A204.1 (cell line): ENCODE measurements at regions not wholly inside any gene's neighbourhood (a gene's known extent, or its start where the extent isn't known, plus 50 kb on each side); places are given as distances from the start of the nearest gene placed in this dataset.
"Not testable (repeated sequence)": the region's sequence is repeated elsewhere in the genome, so short reads cannot be mapped to it uniquely, and the experiment has no call there.

Experiments
- FAIRE-seq: peaks from 2 replicates; lab custom pipeline; 2012; peaks lifted over from hg19 to GRCh38; lab: Jason Lieb, UNC

DNA sequence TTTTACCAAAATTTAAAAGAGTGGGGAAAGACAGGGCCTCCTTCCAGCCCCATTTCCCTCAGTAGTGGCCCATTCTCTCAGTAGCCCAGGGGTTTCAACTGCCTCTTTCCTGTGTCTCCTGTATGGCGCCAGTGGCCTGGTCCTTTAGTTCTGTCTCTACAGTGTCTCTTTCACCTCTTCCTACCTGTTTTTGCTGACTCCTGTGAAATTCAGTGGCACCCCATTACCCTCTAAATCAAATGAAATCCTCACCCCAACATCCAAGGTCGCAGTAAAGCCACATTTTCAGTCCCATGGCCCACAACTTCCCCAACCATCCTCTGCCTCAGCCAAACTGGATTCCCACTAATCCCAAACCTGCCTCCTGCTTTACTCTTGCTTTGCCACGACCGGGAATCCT is 200.7 kb downstream of the IPMK start:
- FAIRE-seq, result no peak

DNA sequence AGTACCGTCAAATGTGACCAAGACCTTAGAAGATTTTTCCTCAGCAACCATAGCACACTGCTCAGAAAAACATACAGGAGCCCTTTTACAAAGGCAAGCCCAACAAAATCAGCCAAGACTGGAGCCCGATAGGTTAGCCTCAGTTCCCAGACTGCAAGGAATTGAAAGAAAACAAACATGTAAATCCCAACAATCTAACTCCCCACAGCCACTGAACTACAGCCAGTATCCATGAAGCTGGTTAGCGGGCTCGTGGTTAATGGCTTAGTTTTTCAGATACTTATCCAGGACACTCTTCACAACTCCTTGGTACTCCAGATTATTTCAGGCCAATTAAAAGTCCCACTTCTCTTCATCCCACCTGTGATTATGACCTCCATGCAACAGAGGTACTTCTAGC is 201.6 kb downstream of the IPMK start:
- no peak for FAIRE-seq

DNA sequence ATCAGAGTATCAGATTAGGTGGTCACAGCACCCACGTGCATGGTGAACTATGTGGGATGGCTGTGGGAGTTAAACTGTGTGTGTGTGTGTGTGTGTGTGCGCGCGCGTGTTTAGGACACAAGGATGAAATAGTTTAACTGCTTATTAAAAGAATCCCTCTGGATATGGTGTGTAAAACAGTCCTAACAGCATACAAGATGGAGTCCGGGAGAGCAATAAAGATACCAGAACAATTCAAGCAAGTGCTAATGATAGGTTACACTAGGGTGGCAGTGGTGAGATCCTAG is 202.2 kb downstream of the IPMK start:
- no peak for FAIRE-seq

DNA sequence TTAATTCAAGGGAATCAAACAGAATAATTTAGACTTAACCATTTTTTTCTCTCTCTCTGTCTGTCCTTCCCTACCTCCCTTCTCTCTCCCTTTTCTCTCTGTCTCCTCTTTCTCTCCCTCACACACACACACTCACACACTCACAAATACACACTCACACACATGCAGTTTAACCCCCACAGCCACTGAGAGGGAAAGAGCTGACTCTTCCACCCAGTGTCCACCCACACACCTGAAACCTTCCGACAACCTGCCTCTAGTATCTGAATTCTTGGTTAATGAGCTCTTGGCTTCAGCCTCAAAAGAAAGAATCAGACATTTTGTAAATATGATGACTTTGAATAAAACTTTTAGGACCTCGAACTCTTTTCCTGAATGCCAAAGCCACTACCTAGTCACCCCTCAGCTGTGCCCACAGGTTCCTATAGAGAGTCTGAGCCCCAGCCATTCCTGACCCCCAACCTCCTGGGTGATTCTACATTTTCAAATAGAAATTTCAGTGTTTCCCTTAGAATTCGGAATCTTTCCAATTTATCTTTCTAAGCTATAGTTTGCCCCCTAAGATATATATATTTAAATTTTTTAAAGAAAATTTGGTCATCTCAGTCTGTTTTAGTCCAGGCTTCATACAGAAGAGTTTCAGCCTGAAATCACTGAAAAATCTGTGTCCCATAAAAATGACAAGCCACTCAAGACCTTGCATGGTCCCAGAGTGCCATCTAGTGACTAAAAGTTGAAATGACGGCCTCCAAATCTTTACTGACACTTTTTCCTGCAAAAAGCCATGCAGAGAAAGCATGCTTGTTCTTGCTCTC is 202.8 kb downstream of the IPMK start:
- peak; percentile 87 for FAIRE-seq

DNA sequence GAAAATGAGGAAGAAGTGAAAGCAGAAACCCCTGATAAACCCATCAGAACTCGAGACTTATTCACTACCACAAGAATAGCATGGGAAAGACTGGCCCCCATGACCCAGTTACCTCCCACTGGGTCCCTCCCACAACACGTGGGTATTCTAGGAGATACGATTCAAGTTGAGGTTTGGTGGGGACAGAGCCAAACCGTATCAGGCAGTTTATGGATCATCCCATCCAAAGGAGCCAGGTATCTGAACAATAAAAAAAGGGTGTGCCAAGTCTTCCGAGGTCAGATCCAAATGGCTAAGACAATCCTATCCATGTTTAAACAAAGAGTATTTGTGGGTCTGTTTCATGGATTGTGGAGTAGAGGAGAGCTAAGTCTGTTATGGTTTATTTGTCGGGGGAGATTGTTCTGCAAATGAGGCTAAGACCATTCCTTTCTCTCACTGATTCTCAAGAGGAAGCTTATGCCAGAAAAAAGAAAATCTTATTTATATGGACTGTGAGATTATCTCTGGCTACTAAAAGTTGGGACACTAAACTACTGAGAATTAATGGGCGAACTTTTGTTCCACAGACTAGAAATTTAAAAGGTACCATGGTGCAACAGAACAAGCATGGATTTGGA is 203.7 kb downstream of the IPMK start:
- FAIRE-seq, result no peak

DNA sequence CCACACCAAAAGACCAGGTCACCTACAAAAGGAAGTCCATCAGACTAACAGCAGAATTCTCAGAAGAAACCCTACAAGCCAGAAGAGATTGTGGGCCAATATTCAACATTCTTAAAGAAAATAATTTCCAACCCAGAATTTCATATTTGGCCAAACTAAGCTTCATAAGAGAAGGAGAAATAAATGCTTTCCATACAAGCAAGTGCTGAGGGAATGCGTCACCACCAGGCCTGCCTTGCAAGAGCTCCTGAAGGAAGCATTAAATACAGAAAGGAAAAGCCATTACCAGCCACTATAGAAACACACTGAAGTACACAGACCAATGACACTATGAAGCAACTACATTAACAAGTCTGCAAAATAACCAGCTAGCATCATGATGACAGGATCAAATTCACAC is 209.0 kb downstream of the IPMK start:
- not testable (repeated sequence) for FAIRE-seq

DNA sequence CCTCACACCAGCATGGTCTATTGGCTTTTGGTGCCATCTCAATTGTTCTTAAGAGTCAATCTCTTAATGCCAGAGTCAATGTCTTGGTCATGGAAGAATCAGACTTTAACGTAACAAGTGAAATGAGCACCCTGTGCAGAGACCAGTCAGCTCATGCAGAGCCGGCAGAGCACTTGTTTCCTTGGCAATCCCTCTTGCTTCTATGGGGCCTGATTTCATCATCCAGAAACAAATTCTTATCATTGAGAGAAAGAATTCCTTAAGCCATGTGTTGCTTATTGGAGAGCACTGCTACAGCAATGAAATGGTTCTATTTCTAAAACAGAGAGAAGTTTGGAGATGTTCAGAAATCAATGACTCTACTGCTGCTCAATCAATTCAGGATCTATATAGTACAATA is 212.8 kb downstream of the IPMK start:
- no peak for FAIRE-seq

DNA sequence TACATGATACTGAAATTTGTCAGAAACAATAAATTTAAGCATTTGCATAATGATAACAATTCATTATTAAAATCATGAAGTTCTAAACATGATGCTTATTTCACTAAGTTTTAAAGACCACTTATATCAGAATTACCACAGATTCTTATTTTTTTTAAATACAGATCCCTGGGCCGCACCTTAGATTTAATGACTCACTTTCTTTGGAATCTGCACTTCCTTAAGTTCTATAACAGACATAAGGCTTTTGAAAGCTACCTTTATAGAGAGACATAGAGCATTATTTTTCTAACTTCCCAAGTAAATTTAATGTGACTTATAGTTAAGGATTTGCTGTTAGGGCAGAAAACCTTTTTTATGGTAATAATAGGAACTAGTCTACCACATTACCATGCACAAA is 214.9 kb downstream of the IPMK start:
- FAIRE-seq, result no peak

DNA sequence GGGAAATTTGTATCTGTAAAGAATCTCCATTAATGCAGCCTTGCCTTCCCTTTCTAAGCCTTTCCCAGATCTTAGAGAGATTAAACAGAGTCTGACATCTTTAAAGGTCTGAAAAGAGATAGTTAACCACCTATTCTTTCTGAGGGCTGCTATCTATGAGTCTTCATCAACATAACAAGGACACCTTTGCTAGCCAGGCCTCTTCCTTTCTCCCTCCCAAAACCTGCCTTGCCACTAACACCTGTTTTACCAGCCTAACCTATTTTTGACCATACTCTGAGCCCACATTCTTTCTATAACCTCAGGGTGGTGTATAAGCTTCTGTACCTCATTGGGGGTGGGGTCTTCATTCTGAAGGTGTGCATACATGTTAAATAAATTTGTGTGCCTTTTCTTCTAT is 217.1 kb downstream of the IPMK start:
- no peak for FAIRE-seq

DNA sequence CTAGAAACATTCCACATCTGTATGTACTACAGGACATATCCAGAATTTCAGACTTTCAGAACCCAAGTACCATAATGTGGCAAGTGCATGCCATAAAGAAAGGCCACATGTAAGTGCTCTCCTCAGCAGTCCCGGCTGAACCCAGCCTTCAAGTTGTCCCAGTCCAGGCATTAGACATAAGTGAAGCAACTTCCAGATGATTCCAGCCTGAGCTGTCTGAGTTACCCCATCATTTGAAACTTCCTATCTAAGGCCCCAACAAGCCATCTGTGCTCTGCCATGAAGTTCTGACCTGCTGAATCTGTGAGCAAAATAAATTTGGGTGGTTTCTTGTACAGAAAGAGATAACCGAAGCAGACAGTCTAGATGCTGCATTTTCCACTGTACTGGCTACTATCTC is 218.8 kb downstream of the IPMK start:
- FAIRE-seq, result no peak

DNA sequence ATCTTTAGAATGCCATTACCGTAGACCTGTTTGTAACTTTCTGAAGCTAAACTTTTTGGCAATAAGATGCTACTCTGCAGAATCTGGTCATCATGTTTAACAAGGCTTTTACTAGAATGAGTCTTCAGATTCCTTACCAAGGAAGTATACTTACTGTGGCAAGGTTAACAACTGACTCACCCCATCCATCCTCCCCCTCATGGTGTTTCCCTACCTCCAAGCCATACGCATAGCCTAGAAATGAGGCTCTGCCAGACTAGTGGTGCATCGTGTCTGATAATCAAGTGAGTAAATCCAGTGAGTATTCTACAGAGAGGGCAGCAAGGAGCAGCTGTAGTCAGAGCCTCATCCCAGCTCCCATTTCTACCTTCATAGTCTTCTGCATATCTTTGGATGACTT is 223.6 kb downstream of the IPMK start:
- FAIRE-seq, result no peak

DNA sequence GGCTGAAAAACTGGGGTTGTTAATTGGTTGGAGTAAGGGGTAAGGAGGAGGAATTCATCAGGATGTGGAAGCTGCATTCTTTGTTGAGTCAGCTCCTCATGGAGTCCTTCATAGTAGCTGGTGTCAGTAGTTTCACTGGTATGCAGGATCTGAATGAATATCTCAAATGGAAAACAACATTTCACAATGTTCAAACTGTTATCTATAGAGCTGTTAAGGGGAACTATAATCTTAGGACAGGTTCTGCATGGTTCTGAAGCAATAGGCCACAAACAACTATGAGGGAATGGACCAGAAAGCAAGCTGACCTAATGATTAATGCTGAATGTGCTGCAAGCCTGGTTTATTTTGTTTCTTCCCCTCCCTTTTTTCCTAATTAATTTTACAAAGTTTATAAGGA is 225.8 kb downstream of the IPMK start:
- no peak for FAIRE-seq

DNA sequence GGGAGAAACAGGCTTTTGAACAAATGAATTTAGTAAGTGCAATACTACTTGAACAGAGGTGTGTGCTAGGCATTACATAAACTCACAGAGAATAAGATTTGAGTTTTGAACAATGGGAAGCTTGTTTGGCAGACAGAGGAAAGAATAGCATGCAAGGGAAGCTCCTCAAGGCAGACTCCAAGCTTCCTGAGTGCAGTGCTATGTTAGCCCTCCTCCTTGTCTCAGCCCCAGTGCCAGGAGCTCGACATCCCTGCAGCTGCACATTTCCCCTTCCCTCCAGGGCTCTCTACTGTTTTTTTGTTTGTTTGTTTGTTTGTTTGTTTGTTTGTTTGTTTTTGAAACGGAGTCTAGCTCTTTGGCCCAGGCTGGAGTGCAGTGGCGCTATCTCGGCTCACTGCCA is 237.5 kb downstream of the IPMK start:
- FAIRE-seq, result no peak

DNA sequence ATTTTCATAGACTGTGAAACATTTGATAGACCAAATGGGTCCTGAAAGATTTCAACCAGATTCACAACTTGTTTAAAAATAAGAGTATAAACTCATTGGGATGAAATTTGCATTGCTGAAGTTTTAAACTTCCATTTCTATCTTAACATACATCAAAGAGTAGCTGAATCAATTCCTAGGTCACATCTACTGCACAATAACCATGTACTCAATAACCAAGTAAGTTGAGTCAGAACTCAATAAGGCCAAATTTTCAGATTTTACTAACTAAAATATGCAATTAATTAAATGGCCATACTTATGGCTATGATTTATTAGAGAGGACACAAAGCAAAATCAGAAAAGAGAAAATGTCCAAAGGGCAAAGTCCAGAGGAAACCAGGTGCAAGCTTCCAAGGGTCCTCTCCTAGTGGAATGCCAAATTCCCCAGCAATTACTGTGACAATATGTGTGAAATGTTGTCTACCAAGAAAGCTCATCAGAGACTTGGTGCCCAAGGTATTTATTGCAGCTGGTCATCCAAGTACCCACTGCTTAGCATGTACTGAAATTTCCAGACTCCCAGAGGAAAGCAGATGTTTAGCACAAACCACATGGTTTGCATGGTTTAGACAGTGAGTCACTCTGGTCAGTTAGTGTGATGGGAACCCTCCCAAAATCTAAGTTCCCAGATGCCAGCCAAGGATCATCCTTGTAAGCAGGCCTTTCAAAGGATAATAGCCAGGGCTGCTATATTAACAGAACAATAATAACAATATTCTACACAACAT is 238.9 kb downstream of the IPMK start:
- no peak for FAIRE-seq

DNA sequence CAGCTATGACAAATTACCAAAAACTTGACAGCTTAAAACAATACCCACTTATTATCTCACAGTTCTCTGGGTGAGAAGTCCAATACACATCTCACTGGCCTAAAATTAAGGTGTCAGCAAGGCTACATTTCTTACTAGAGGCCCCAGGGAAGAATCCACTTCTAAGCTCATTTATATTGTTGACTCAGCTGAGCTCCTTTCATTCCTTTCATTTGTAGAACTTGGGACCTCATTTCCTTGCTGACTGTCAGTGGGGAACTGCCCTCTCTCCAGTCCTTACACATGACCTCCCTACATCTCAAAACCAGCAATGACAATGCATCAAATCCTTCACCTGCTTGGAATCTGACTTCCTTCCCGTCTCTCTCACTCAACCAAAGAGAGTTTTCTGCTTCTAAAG is 240.3 kb downstream of the IPMK start:
- FAIRE-seq, result no peak

DNA sequence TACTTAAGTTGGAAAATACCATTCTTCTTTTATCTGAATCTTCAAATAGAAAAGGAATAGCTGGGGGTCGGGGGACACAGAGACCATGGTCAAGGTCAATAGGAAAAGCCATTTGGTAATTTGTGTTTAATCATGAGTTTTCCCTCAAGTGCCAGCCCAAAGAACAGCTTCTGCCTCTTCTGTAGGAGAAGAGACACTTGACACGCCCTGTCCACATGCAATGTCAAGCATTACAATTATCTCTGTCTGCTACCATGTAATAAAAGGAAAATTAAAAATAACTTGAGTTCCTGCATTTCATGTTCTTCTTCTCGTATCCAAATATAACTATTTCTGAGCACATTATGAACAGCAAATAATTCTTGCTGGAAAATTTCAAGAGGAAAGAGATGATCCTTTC is 241.7 kb downstream of the IPMK start:
- FAIRE-seq, result no peak

DNA sequence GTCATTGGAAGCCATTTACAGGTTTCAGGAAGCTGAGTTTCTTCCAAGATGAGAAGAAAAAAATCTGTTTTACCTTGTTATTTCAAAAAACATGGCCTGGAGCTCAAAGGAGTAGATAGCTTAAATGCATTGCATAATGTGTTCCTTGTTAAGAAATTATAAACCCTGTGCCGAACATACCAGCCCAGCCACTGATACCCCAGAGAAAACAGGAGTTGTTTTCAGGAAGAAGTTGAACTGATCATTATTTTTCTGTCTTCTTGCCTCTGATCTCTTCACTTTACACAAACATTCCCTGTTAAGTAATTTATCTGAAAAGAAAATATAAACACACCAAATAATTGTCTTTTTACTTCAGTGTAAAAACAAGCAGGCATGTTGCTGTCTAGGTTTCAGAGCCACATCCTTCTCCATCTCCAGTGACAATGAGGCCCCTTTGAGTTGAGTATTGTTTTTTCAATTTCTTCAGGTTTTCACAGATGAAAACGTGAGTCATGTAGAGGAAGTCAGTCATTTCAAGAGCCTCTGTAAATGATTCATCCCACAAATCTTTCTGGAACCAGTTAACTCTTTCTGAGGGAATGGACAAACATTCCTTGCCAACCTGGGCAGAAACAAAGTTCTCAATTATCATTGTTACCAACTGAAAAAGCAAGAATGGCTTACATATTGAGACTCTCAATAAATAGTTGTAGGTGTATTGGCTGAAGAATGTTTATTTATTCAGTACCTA is 244.2 kb downstream of the IPMK start:
- FAIRE-seq, result no peak

DNA sequence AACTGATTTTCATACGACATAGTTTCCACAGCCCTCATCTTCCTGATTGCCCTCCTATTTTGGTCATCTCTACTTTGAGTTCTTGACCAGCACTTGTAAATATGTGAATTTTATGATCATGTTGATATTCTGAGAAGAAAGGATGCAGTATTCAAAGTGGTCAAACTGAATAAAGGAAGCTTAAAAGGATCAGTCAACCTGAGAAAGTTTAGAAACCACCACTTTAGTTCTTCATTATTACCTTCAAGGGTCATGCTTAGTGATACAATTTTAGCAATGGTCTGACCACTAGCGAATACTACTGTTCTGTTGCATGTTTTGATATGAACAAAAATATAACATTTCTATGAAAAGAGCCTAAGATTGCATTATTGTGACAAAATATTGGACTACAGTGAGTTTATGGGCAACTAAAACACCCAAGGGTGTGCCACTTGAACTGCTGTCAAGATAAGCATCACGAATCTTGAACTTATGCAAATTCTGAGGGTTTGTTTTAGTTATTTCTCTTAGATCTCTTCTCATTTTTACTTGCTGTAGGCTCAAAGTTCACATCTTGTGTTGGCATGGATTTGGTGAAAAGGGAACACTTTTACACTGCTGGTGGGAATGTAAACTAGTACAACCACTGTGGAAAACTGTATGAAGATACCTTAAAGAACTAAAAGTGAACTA is 247.7 kb downstream of the IPMK start:
- FAIRE-seq, result no peak

DNA sequence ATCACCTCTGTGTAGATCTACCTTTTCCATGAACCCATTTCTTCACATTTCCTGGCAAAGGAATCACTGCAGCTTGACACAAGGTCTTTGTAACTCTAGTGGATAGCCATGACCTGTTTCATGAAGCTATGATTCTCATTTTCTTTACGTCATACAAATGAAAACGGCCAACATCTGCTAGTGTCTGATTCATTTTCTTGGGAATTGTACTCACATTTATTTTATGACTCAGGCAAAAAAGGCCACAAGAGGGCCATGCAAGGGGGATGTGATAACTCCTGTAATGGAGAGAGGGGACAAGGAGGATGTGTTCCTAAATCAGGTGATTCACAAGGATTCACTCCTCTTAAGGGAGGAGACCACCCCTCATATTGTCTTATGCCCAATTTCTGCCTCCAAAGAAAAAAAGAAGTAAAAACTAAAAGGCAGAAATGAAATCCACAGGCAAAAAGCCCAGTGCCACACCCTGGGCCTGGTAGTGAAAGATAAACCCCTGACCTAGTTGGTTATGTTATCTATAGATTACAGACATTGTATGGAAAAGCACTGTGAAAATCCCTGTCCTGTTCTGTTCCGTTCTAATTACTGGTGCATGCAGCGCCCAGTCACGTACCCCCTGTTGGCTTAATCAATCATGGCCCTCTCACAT is 249.9 kb downstream of the IPMK start:
- no peak for FAIRE-seq

DNA sequence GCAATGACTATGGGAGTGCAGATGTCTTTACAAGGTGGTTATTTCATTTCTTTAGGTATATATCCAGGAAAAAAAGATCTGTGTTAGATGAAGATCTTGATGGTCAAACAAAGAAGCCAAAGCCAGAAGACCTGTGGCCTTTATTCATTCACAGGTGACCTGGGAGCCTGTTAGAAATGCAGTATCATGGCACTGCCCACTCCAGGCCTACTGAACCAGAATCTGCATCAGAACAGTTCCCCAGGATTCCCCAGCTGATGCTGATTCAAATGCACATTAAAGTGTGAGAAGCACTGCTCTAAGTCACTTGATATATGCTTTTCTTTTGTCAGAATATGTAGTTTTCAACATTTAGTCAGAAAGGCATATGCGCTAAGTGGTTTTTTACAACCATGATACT is 251.1 kb downstream of the IPMK start:
- FAIRE-seq, result no peak

DNA sequence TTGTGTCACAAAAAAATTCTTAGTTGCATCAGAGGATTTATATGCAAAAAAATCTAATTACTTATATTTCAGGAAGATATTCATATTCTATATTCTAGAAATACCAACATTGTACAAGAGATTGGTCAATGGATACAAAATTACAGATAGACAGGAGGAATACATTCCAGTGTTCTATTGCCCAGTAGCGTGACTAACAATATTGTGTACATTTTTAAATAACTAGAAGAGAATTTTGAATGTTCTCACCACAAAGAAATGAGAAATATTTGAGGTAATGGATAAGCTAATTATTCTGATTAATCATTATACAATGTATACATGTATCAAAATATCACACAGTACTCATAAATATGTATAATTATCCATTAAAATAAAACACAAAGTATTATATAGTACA is 253.3 kb downstream of the IPMK start:
- no peak for FAIRE-seq

DNA sequence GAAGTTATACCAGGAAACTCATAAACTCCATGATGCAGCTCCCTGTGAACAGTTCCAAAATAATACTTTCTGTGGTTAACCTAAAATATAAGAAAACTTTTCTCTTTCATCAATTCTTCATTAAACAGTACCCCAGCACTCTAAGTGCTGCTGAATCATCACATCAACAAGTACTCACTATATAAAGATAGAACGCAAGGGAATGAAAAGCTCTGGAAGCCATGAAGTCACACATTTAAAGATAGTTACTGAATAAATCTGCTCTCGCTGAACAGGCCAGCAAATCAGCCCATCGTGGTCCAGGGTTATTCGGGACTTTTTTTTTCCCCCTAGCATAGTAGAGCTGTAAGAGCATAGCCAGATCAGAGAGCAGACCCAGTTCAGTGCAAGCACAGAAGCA is 254.3 kb downstream of the IPMK start:
- no peak for FAIRE-seq
